Stimulated activated memory B cell treated with anti-CD40 and anti-IgM and Interleukin-4, amounts not matched to agents 10 μg/mL and 1 μg/mL and 100 μg/mL, for 72 hours (primary cell): ENCODE measurements at regions not wholly inside any gene's neighbourhood (a gene's known extent, or its start where the extent isn't known, plus 50 kb on each side); places are given as distances from the start of the nearest gene placed in this dataset.

Experiments used
- ATAC-seq: fragments of 150-1000 bp; cut with Tn5 transposase; 2 replicates; pipeline ENCODE4 v1.10.0; 2021
- H3K27ac Mint-ChIP-seq: one replicate; pipeline ENCODE4 v1.8.0; 2022; ENCODE audit warnings: mild to moderate bottlenecking, mixed read lengths
- H3K27me3 Mint-ChIP-seq: one replicate; pipeline ENCODE4 v1.8.0; 2022; ENCODE audit warnings: mixed read lengths
- H3K36me3 Mint-ChIP-seq: one replicate; pipeline ENCODE4 v1.8.0; 2022; ENCODE audit warnings: mixed read lengths
- H3K4me1 Mint-ChIP-seq: one replicate; pipeline ENCODE4 v1.8.0; 2022; ENCODE audit warnings: mixed read lengths
- H3K4me3 Mint-ChIP-seq: one replicate; pipeline ENCODE4 v1.8.0; 2022; ENCODE audit warnings: mild to moderate bottlenecking, moderate library complexity, mixed read lengths
- H3K9me3 Mint-ChIP-seq: one replicate; pipeline ENCODE4 v1.8.0; 2022; ENCODE audit warnings: mixed read lengths

GRCh38 chr14:101501858-101502615, 59.3 kb upstream of the DIO3 start:
- Mint-ChIP-seq H3K27me3 (peaks cover 38% of the 10 kb centered on the region), H3K27ac (no peak overlapping the region), H3K4me3 (no peak overlapping the region), H3K9me3 (peaks cover 5% of the 10 kb centered on the region), H3K36me3 (no peaks in the 10 kb centered on the region), H3K4me1 (no peaks in the 10 kb centered on the region)
- ATAC-seq = no peak

GRCh38 chr14:101502761-101503392, 58.4 kb upstream of the DIO3 start:
- no peak for ATAC-seq
- peaks cover 39% of the 10 kb centered on the region for H3K27me3 Mint-ChIP-seq
- H3K27ac Mint-ChIP-seq = no peak overlapping the region
- H3K9me3 Mint-ChIP-seq = peaks cover 5% of the 10 kb centered on the region
- no peak overlapping the region for H3K4me3 Mint-ChIP-seq
- no peaks in the 10 kb centered on the region for H3K4me1 Mint-ChIP-seq
- H3K36me3 Mint-ChIP-seq = no peaks in the 10 kb centered on the region

DNA sequence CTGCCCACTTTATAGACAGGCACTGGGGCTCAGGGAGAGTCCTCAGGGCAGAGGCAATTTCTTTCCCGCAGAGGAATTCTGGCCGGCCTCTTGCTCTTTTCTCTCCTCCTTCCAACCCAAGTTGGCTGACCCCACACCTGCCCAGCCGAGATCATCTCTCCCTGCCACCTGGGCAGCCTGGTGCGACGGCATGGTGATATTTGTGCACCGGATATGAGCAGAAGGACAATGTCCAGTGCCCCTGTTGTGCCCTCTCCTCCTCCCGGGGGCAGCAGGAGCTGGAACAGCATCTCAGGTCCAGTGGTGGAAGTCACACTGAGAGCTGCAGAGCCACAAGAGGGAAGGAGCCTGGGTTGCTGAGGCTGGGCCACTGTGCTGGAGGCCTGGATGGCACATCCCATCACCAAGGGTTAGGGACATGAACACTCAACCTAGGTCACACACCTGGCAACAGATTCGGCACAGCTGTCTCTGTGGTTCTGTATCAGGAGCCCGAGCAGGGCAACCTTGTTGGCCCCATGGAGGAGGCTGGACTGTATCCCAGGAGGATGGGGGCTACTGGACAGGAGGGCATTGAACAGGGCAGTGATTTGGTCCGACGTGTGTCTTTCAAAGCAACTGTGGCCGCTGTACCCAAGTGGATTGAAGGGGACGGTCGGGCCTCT, 57.7 kb upstream of the DIO3 start:
- no peak for ATAC-seq
- Mint-ChIP-seq H3K36me3 (no peaks in the 10 kb centered on the region), H3K27me3 (peaks cover 32% of the 10 kb centered on the region), H3K9me3 (peaks cover 5% of the 10 kb centered on the region), H3K4me3 (no peak overlapping the region), H3K27ac (no peak overlapping the region), H3K4me1 (no peaks in the 10 kb centered on the region)

GRCh38 chr14:101504096-101504948, 57.0 kb upstream of the DIO3 start:
- Mint-ChIP-seq H3K27ac (no peak overlapping the region), H3K27me3 (peaks cover 29% of the 10 kb centered on the region), H3K9me3 (peaks cover 5% of the 10 kb centered on the region), H3K36me3 (no peaks in the 10 kb centered on the region), H3K4me3 (no peak overlapping the region), H3K4me1 (no peaks in the 10 kb centered on the region)
- ATAC-seq = no peak

DNA sequence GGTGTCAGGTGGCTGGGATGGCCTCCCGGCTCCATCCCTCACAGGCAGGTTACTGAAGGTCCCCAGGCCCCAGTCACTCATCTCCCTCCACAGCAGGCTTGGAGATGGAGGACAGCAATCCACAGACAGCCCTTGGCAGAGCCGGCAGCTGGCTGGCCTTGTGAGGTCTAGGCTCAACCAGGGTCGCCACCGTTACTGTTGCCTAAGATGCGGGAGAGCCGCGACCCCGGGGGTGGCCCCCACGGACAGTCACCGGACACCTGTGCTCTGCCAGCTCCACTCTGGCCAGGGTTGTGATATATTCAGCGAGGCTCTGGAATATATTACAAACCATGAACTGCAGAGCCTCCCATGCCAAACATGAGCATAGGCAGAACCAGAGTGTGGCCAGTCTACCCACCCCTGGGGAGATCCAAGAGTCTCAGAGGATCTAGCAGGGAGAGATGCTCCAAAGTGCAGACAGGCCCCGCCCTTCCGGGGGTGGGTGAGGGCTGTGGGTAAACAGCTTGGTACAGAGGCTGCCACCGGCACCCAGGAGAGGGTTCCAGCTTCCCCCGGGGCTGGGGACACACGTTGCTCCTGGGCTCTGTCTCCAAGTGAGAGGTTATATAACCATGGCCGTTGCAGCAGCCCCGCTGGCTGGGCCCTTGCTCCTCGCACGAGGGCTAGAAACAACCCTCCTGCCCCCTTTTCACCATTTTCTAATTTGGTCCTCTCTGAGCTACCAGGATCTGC, 55.9 kb upstream of the DIO3 start:
- no peak for ATAC-seq
- no peaks in the 10 kb centered on the region for H3K4me1 Mint-ChIP-seq

DNA sequence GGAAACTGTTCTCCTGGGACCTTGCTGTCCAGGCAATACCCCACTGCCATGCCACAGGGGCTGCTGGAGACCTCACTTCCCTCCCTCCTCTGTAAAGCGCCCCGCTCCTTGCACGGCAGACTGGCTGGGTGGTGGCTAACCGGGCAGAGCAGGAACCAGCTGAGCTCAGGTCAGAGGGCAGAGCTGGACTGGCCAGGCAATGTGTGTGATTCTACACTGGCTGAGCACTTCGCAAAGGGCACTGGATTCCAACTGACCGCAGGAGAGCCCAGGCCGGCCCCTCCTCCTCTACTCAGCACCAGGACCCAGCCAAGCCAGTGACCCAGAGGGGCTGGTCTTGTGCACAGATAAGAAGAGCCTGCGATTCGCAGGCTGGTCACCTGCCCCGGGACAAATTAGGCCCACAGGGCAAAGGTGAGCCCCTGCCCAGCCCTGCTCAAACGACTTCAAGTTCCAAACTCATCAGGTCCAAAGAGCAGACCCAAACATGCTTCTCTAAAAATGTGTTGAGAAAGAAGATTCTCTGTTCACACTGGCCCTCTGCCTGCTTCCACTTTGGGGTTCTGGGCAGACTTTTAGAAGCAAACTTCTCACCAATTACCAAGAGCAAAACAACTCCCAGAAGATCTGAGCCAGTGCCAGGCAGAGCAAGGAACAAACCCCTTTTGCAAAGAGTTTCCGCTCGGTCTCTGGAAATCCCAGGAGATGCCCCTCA, 54.9 kb upstream of the DIO3 start:
- Mint-ChIP-seq H3K4me3 (no peak overlapping the region), H3K27ac (no peak overlapping the region), H3K9me3 (peaks cover 5% of the 10 kb centered on the region), H3K36me3 (no peaks in the 10 kb centered on the region), H3K27me3 (peaks cover 16% of the 10 kb centered on the region), H3K4me1 (no peaks in the 10 kb centered on the region)
- ATAC-seq = no peak

More for the DNA sequence above, 55.9 kb upstream of the DIO3 start:
- peaks cover 26% of the 10 kb centered on the region for H3K27me3 Mint-ChIP-seq
- H3K4me3 Mint-ChIP-seq = no peak overlapping the region
- H3K36me3 Mint-ChIP-seq = no peaks in the 10 kb centered on the region
- no peak overlapping the region for H3K27ac Mint-ChIP-seq
- peaks cover 5% of the 10 kb centered on the region for H3K9me3 Mint-ChIP-seq

GRCh38 chr14:101506926-101507835, 54.1 kb upstream of the DIO3 start:
- H3K4me1 Mint-ChIP-seq = no peaks in the 10 kb centered on the region
- H3K36me3 Mint-ChIP-seq = no peaks in the 10 kb centered on the region
- H3K27ac Mint-ChIP-seq = no peak overlapping the region
- no peak for ATAC-seq
- peaks cover 9% of the 10 kb centered on the region for H3K27me3 Mint-ChIP-seq
- H3K4me3 Mint-ChIP-seq = no peak overlapping the region
- H3K9me3 Mint-ChIP-seq = peaks cover 5% of the 10 kb centered on the region

GRCh38 chr14:101507836-101508150, 53.5 kb upstream of the DIO3 start:
- H3K27me3 Mint-ChIP-seq = peaks cover 9% of the 10 kb centered on the region
- no peak overlapping the region for H3K4me3 Mint-ChIP-seq
- ATAC-seq = no peak
- peaks cover 5% of the 10 kb centered on the region for H3K9me3 Mint-ChIP-seq
- H3K36me3 Mint-ChIP-seq = no peaks in the 10 kb centered on the region
- H3K4me1 Mint-ChIP-seq = no peaks in the 10 kb centered on the region
- H3K27ac Mint-ChIP-seq = no peak overlapping the region

DNA sequence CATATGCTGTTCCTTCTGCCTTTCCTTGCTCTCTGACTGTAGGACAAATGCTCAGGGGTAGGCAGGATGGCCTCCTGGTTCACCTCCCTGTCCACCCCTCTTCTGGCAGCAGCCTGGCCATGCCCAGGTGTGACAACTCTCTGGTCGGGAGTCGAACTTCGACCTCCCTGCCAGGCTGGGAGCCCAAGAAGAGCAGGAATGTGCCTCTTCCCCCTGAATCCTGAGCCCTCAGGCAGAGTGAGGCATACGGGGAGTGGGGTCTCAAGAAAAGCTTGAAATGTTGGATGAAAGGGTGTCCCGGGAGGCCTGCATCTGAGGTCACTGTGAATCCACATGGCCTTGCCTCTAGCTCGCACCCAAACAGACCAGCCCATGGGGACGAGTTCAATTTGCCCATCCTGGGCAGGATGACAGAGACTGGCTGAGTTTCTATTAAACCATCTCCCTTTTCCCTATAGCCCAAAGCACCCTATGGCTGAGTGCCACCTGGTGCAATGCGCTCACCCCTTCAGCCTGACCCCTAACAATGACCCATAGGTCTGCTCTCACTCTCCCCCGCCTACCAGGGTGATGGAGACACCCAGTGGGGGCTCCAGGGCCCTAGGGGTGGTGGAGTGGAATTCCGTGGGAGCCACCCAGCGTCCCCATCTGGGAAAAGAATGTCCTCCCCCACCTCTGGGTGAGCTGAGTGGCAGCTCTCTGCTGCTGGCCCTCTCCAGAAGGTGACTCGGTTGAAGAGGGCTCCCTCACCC, 52.9 kb upstream of the DIO3 start:
- H3K36me3 Mint-ChIP-seq = no peaks in the 10 kb centered on the region
- ATAC-seq = no peak
- peaks cover 9% of the 10 kb centered on the region for H3K27me3 Mint-ChIP-seq
- H3K4me3 Mint-ChIP-seq = no peak overlapping the region
- no peak overlapping the region for H3K27ac Mint-ChIP-seq
- no peaks in the 10 kb centered on the region for H3K4me1 Mint-ChIP-seq
- H3K9me3 Mint-ChIP-seq = peaks cover 5% of the 10 kb centered on the region

GRCh38 chr14:101508948-101509729, 52.2 kb upstream of the DIO3 start:
- peaks cover 9% of the 10 kb centered on the region for H3K27me3 Mint-ChIP-seq
- no peak for ATAC-seq
- H3K27ac Mint-ChIP-seq = no peak overlapping the region
- H3K4me3 Mint-ChIP-seq = no peak overlapping the region
- H3K36me3 Mint-ChIP-seq = no peaks in the 10 kb centered on the region
- H3K9me3 Mint-ChIP-seq = peaks cover 1% of the 10 kb centered on the region
- H3K4me1 Mint-ChIP-seq = no peaks in the 10 kb centered on the region

- ATAC-seq = no peak
- Mint-ChIP-seq H3K27ac (no peak overlapping the region), H3K36me3 (no peaks in the 10 kb centered on the region), H3K4me1 (no peaks in the 10 kb centered on the region), H3K9me3 (no peaks in the 10 kb centered on the region), H3K4me3 (no peak overlapping the region), H3K27me3 (peaks cover 9% of the 10 kb centered on the region)
These were observed 51.4 kb upstream of the DIO3 start for GRCh38 chr14:101509730-101510371.

- no peak overlapping the region for H3K27ac Mint-ChIP-seq
- no peaks in the 10 kb centered on the region for H3K36me3 Mint-ChIP-seq
- H3K27me3 Mint-ChIP-seq = peaks cover 9% of the 10 kb centered on the region
- ATAC-seq = no peak
- no peaks in the 10 kb centered on the region for H3K4me1 Mint-ChIP-seq
- no peak overlapping the region for H3K4me3 Mint-ChIP-seq
- peaks cover 5% of the 10 kb centered on the region for H3K9me3 Mint-ChIP-seq
These were observed 50.1 kb upstream of the DIO3 start for GRCh38 chr14:101511199-101511598.
